ENCODE measurements at regions not wholly inside any gene's neighbourhood (a gene's known extent, or its start where the extent isn't known, plus 50 kb on each side); places are given as distances from the start of the nearest gene placed in this dataset.

- BruUV-seq (replicated peaks), result no TSS peak
- H3K9me3 ChIP-seq (ENCODE audit: control insufficient read depth in 1 of 2, insufficient read depth in 1 of 2, low read depth in 1 of 2, low read length in 2 of 2), result peaks cover 3 to 5% of the 10 kb centered on the region in 2 experiments; a peak in 2 of 4 replicates
- no peak overlapping the region for H3K27ac ChIP-seq (ENCODE audit: low read depth, low read length)
- H3K4me1 ChIP-seq (ENCODE audit: control insufficient read depth in 1 of 2, insufficient read depth in 2 of 2, low read length in 2 of 2), result no peaks in the 10 kb centered on the region
- H3K36me3 ChIP-seq (ENCODE audit: control insufficient read depth in 1 of 2, insufficient read depth in 2 of 2, low read length in 2 of 2), result no peaks in the 10 kb centered on the region
- H3K4me2 ChIP-seq (ENCODE audit: low read length), result no peak overlapping the region
- intact Hi-C loops (cut with micrococcal nuclease), result no loop called here
- no peak for TF ChIP-seq ZFX (IDR thresholded peaks at IDR 0.05)
- TF ChIP-seq ZNF274 (IDR thresholded peaks at IDR 0.05; ENCODE audit: low read depth, low read length), result no peak
- H3K9ac ChIP-seq (ENCODE audit: low read length), result no peak overlapping the region
- H3K27me3 ChIP-seq (ENCODE audit: insufficient read depth, low read length), result no peaks in the 10 kb centered on the region
- DNase-seq (ENCODE audit: low read depth, low spot score) (no peak), ATAC-seq (no peak)
- no peaks in the 10 kb centered on the region for H3K9me2 ChIP-seq (ENCODE audit: insufficient read depth)
- H3K4me3 ChIP-seq (replicated peaks in 1 of 2; ENCODE audit: low read depth in 1 of 2, low read length in 2 of 2), result no peak overlapping the region
- H4K20me1 ChIP-seq (ENCODE audit: insufficient read depth), result no peaks in the 10 kb centered on the region
- CTCF ChIA-PET, result no interaction called here
- POLR2A ChIA-PET, result no interaction called here
- RAD21 ChIA-PET (ENCODE audit: low non-redundant PET in 1 of 2, low total read pairs in 2 of 2, uncharacterized antibody in 2 of 2, unreplicated experiment in 2 of 2), result no interaction called here
- H3K79me2 ChIP-seq (ENCODE audit: insufficient read depth, low read length), result no peaks in the 10 kb centered on the region
- H2AFZ ChIP-seq (ENCODE audit: low read depth, low read length, poor library complexity, severe bottlenecking), result no peak overlapping the region
Observed at GRCh38 chr11:114925591-114925990, 247.3 kb downstream of the NXPE2 start.

GRCh38 chr11:114928260-114928870, 250.0 kb downstream of the NXPE2 start:
- Histone ChIP-seq H3K9me3 (ENCODE audit: control insufficient read depth in 1 of 2, insufficient read depth in 1 of 2, low read depth in 1 of 2, low read length in 2 of 2) (peaks cover 0 to 3% of the 10 kb centered on the region in 2 experiments; a peak in 2 of 4 replicates), H3K79me2 (ENCODE audit: insufficient read depth, low read length) (no peaks in the 10 kb centered on the region), H3K9ac (ENCODE audit: low read length) (no peak overlapping the region), H2AFZ (ENCODE audit: low read depth, low read length, poor library complexity, severe bottlenecking) (no peak overlapping the region), H3K4me3 (replicated peaks in 1 of 2; ENCODE audit: low read depth in 1 of 2, low read length in 2 of 2) (no peak overlapping the region), H4K20me1 (ENCODE audit: insufficient read depth) (no peaks in the 10 kb centered on the region), H3K9me2 (ENCODE audit: insufficient read depth) (no peaks in the 10 kb centered on the region), H3K4me1 (ENCODE audit: control insufficient read depth in 1 of 2, insufficient read depth in 2 of 2, low read length in 2 of 2) (no peaks in the 10 kb centered on the region), H3K4me2 (ENCODE audit: low read length) (no peak overlapping the region), H3K27ac (ENCODE audit: low read depth, low read length) (no peak overlapping the region), H3K36me3 (ENCODE audit: control insufficient read depth in 1 of 2, insufficient read depth in 2 of 2, low read length in 2 of 2) (no peaks in the 10 kb centered on the region), H3K27me3 (ENCODE audit: insufficient read depth, low read length) (no peaks in the 10 kb centered on the region)
- TF ChIP-seq RAD21 (IDR thresholded peaks at IDR 0.05; ENCODE audit: low read depth), result no peak
- TF ChIP-seq FOSL1 (IDR thresholded peaks at IDR 0.05; ENCODE audit: low read depth), result no peak
- no peak for TF ChIP-seq SIN3A (IDR thresholded peaks at IDR 0.05; ENCODE audit: low read depth)
- no peak for TF ChIP-seq POLR2AphosphoS5 (IDR thresholded peaks at IDR 0.05; ENCODE audit: low read depth, low read length)
- no peak for TF ChIP-seq ZFX (IDR thresholded peaks at IDR 0.05)
- TF ChIP-seq ZBTB33 (IDR thresholded peaks at IDR 0.05; ENCODE audit: extremely low read depth, insufficient replicate concordance, low read length), result no peak
- no peak for TF ChIP-seq EZH2 (IDR thresholded peaks at IDR 0.05)
- TF ChIP-seq SP1 (IDR thresholded peaks at IDR 0.05; ENCODE audit: low read depth), result no peak
- TF ChIP-seq EGR1 (IDR thresholded peaks at IDR 0.05; ENCODE audit: low read depth), result no peak
- no peak for TF ChIP-seq CEBPB (IDR thresholded peaks at IDR 0.05; ENCODE audit: low read depth)
- no peak for TF ChIP-seq JUND (IDR thresholded peaks at IDR 0.05)
- TF ChIP-seq CBX3 (IDR thresholded peaks at IDR 0.05; ENCODE audit: low read depth), result no peak
- no peak for TF ChIP-seq ATF3 (IDR thresholded peaks at IDR 0.05)
- no peak for TF ChIP-seq CTCF (IDR thresholded peaks at IDR 0.05 in 2 of 3, conservative IDR thresholded peaks at IDR 0.05 in 1 of 3; ENCODE audit: borderline replicate concordance in 1 of 3, insufficient read depth in 1 of 3, low read depth in 2 of 3, low read length in 2 of 3)
- no peak for TF ChIP-seq ELF1 (IDR thresholded peaks at IDR 0.05; ENCODE audit: borderline replicate concordance, low read depth)
- ATAC-seq (no peak), DNase-seq (ENCODE audit: low read depth, low spot score) (no peak)
- BruUV-seq (replicated peaks), result no TSS peak
- intact Hi-C loops (cut with micrococcal nuclease), result no loop called here
- POLR2A ChIA-PET, result no interaction called here
- CTCF ChIA-PET, result no interaction called here
- RAD21 ChIA-PET (ENCODE audit: low non-redundant PET in 1 of 2, low total read pairs in 2 of 2, uncharacterized antibody in 2 of 2, unreplicated experiment in 2 of 2), result interaction anchor here in 1 of 2 experiments (0.5 kb wide), 1 partner anchor 1066 kb away, joined by 3 read pairs; no protein-coding TSS in a partner anchor

All from HCT116 (cell line).